Progenitor cell of endocrine pancreas (in vitro differentiated cells): ENCODE measurements at regions not wholly inside any gene's neighbourhood (a gene's known extent, or its start where the extent isn't known, plus 50 kb on each side); places are given as distances from the start of the nearest gene placed in this dataset.

Source experiments
- DNase-seq: peaks from one replicate; pipeline ENCODE4 v3.0.0; 2021; ENCODE audit warnings: low spot score; ENCODE audit not compliant: unreplicated experiment
- H3K27ac Mint-ChIP-seq: 2 replicates; pipeline ENCODE4 v1.8.0; 2021; ENCODE audit warnings: mild to moderate bottlenecking, moderate library complexity, mixed read lengths
- H3K27me3 Mint-ChIP-seq: 2 replicates; pipeline ENCODE4 v1.8.0; 2021; ENCODE audit warnings: mixed read lengths
- H3K36me3 Mint-ChIP-seq: 2 replicates; pipeline ENCODE4 v1.8.0; 2022; ENCODE audit warnings: mixed read lengths; ENCODE audit not compliant: insufficient read depth
- H3K4me1 Mint-ChIP-seq: 2 replicates; pipeline ENCODE4 v1.8.0; 2021; ENCODE audit warnings: low read depth, mixed read lengths
- H3K4me3 Mint-ChIP-seq: 2 replicates; pipeline ENCODE4 v1.8.0; 2021; ENCODE audit warnings: low read depth, mild to moderate bottlenecking, moderate library complexity, mixed read lengths
- H3K9me3 Mint-ChIP-seq: 2 replicates; pipeline ENCODE4 v1.8.0; 2021; ENCODE audit warnings: low read depth, mixed read lengths
- CTCF ChIP-seq: fragments of 200-600 bp; sonication (generic); IDR thresholded peaks from one replicate; pipeline ENCODE4 v1.5.0; 2021; ENCODE audit warnings: antibody characterized with exemption, mild to moderate bottlenecking; ENCODE audit not compliant: unreplicated experiment

- Mint-ChIP-seq H3K9me3 (peaks cover 7% of the 10 kb centered on the region), H3K27ac (no peak overlapping the region), H3K4me3 (no peak overlapping the region), H3K27me3 (no peaks in the 10 kb centered on the region), H3K4me1 (peaks cover 24% of the 10 kb centered on the region), H3K36me3 (no peaks in the 10 kb centered on the region)
- no peak for DNase-seq
- no peak for TF ChIP-seq CTCF
Observed at GRCh38 chrX:137234651-137235402, 201.0 kb upstream of the GPR101 start.

GRCh38 chrX:137233478-137233877 lies 199.7 kb upstream of the GPR101 start:
- H3K4me3 Mint-ChIP-seq = no peak overlapping the region
- H3K27ac Mint-ChIP-seq = no peak overlapping the region
- no peaks in the 10 kb centered on the region for H3K27me3 Mint-ChIP-seq
- H3K4me1 Mint-ChIP-seq = peaks cover 18% of the 10 kb centered on the region
- peaks cover 3% of the 10 kb centered on the region for H3K9me3 Mint-ChIP-seq
- no peak for TF ChIP-seq CTCF
- DNase-seq = no peak
- H3K36me3 Mint-ChIP-seq = no peaks in the 10 kb centered on the region

DNA sequence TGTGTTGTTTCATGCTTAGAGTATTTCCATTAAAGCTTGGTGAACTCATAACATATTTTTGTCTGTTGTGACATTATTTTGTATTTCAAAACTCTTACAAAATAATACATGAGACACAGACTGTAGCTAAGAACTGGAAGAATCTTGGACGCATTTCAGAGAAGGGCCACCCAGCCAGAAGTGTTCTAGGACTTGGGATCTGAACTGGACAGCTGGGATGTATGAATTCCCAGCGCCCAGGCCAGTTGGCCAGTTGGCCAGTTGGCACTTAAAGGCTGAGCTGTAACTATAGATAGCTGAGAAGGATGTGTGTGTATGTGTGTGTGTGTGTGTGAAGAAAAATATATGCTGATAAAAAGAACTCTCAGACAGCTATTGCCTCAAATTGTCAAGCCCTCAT lies 193.4 kb upstream of the GPR101 start:
- no peak overlapping the region for H3K4me3 Mint-ChIP-seq
- H3K27me3 Mint-ChIP-seq = no peaks in the 10 kb centered on the region
- no peak overlapping the region for H3K27ac Mint-ChIP-seq
- TF ChIP-seq CTCF = no peak
- no peaks in the 10 kb centered on the region for H3K4me1 Mint-ChIP-seq
- DNase-seq = no peak
- peaks cover 21% of the 10 kb centered on the region for H3K9me3 Mint-ChIP-seq
- no peaks in the 10 kb centered on the region for H3K36me3 Mint-ChIP-seq

DNA sequence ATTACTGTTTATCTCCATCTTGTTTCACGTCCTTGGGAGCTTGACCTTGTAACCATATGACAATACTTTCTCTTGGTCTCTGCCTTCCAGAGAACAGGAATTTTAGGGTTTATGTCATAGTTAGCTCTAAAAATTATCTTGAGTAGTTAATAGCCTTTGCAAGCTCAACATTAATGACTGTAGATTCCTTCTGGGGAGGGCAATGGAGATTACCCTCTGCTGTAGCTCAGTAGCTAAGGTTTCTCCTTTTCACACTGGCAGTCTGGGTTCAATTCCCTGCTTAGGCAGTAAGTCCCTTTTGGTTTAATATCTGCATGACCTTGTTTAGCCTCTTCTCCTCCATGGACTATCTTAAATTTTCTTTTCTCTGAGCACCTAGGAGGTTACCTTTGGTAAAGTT lies 181.7 kb upstream of the GPR101 start:
- Mint-ChIP-seq H3K4me3 (no peak overlapping the region), H3K4me1 (peaks cover 4% of the 10 kb centered on the region), H3K9me3 (peaks cover 36% of the 10 kb centered on the region), H3K27me3 (no peaks in the 10 kb centered on the region), H3K27ac (no peak overlapping the region), H3K36me3 (no peaks in the 10 kb centered on the region)
- TF ChIP-seq CTCF = no peak
- no peak for DNase-seq

DNA sequence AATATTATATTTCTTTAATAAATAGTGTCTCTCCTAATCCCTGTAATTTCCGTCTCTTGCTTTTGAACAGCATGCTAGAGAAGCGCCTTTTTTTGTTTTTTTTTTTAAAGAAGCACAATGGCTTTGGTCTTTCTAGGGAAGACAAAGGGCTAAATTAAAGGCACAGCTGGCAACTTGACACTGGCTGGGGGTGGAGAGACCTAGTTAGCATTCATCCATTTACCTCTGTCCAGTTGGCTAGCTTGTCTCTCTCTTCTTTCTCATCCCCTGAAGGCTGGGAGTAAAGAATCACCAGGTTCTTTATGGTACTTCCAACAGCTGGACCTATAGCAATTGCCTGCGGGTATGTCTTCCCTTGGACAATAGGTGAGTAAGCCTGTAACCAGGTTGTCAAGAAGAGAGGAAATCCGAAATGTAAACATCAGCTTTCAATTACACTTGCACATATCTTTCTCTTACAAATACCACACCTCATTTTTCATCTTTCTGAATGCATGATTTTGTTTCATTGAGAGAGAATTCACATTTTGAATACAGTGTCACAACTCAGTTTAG lies 178.4 kb upstream of the GPR101 start:
- H3K27ac Mint-ChIP-seq = no peak overlapping the region

More for the DNA sequence above, 178.4 kb upstream of the GPR101 start:
- Mint-ChIP-seq H3K27me3 (no peaks in the 10 kb centered on the region), H3K9me3 (peaks cover 43% of the 10 kb centered on the region), H3K36me3 (no peaks in the 10 kb centered on the region), H3K4me1 (peaks cover 4% of the 10 kb centered on the region), H3K4me3 (no peak overlapping the region)
- DNase-seq = no peak
- TF ChIP-seq CTCF = no peak
